GM19467 (cell line): ENCODE measurements at regions not wholly inside any gene's neighbourhood (a gene's known extent, or its start where the extent isn't known, plus 50 kb on each side); places are given as distances from the start of the nearest gene placed in this dataset.
"Not testable (repeated sequence)": the region's sequence is repeated elsewhere in the genome, so short reads cannot be mapped to it uniquely, and the experiment has no call there.

ENCODE experiments used
- ATAC-seq: cut with Tn5 transposase; IDR thresholded peaks from one replicate; pipeline ENCODE4 v1.9.1; 2021; ENCODE audit warnings: mild to moderate bottlenecking, moderate library complexity; ENCODE audit not compliant: unreplicated experiment

DNA sequence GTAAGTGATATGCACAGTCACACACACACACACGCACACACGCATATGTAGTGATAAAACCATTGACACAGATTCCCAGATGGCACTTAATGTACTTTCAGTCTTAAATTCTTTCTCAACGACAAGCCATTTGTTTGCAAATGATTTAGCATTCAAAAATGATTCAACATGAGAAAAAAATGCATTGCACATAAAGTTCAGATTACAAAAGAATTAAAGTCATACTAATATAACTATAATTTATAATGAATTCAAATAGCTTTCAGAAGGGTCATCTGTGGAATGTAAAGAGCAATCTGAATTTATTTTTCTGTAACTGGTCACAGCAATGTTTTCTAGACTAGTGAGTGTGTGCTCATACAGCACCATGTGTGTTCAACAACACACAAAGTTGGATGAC is 521.6 kb upstream of the ZNF337 start:
- no peak for ATAC-seq

GRCh38 chr20:26216025-26216424 is 519.4 kb upstream of the ZNF337 start:
- no peak for ATAC-seq

GRCh38 chr20:26214991-26215390 is 518.3 kb upstream of the ZNF337 start:
- no peak for ATAC-seq

- no peak for ATAC-seq
Measured at GRCh38 chr20:26209171-26209941, 512.7 kb upstream of the ZNF337 start.

GRCh38 chr20:26208296-26209091 is 511.8 kb upstream of the ZNF337 start:
- no peak for ATAC-seq

DNA sequence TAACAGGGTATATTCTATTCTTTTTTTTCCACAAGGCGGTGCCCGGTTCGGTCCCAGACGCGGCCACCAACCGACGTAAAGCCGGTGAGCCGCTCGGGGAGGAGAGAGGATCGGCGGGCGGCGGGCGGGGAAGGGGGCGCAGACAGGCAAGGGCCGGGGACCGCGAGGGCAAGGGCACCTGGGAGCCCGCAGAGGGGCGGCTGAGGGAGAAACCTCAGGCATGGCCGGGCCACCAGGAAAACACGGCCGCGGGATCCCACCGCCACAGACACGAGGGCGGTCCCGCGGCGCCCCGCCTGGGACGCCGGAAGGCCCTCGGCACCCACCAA is 511.3 kb upstream of the ZNF337 start:
- ATAC-seq = not testable (repeated sequence)

DNA sequence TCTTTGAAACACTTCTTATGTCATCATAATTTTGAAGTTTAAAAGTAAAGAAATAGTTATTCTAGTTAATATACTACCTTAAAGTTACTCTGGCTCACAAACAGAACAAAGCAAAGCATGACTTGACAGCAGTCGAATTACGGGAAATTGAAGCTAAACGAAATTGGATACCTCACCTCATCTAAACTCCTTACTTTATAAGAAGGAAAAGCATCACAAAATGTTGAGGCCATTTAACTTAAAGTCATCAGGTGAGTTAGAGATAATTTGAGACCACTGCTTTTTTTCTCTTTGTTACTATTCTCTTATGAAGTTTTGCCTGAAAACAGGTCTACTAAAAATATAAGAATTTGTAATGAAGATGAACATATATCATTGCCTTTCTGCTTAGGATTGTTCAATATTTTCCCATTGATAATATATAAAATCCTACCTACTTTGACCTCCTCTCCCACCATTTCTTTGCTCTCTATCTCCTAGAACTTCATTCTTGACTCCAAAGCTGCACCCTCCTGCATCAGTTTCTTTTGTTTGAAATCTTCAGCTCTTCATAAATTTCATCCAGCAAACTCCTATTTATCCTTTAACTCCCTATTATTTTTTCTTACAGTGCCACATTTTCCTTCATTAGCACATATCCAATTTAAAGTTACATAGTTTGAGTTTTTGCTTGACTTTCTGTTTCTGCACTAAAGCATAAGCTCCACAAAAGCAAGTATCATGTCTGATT is 510.7 kb upstream of the ZNF337 start:
- ATAC-seq = no peak

DNA sequence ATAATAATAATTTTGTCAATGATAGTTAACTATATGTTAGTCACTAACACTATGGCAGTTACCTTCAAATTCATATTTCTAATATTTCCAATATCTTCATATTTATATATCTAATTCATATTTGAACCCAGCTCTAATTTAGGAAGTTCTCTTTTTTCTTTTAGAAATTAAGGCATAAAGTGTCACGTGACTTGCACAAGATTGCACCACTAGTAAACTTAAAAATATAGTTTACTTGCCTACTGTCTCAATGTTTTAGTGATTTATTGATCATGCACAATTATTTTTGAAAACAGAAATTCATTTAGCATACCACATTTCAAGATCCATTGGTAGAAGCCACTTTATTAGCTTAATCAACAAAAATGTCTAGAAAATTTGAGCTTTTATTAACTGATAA is 508.7 kb upstream of the ZNF337 start:
- ATAC-seq = no peak

GRCh38 chr20:26201026-26201425 is 504.4 kb upstream of the ZNF337 start:
- not testable (repeated sequence) for ATAC-seq

DNA sequence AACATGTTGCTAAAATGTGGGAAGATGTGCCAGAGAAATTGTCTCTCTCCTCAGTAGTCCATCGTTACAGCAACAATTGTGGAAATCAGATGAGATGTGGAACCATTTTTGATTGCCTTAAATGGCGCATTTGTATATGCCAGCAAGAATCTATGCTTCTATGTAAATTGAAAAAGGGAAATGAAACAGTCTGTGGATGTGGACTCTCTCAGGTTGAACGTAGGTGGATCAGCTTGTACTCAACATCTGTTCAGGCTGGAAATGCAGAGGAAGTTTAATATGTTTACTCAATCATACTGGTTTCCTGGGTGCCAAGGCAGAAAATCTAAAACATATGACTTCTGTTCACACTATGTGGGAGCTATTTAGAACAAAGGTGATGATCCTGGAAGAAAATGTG is 490.7 kb upstream of the ZNF337 start:
- ATAC-seq = not testable (repeated sequence)

GRCh38 chr20:26183720-26184119 is 487.1 kb upstream of the ZNF337 start:
- not testable (repeated sequence) for ATAC-seq

DNA sequence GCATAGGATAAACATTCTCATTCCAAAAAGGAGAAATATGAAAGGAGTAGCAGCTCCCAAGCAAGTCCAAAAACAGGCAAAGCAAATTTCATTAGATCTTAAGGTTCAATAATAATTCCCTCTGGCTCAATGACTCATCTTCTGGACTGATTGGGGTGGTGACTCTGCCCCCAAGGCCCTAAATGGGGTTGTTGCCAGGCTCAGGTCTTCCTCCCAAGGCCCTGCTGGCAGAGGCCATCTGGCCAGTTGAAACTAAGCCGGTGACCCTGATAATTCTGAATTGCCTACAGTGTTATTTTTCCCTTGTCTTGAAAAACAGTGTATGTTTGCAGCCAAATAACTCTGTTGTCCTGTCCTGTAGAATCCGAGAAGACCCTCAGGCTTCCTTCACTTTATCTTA is 484.7 kb upstream of the ZNF337 start:
- ATAC-seq = not testable (repeated sequence)

DNA sequence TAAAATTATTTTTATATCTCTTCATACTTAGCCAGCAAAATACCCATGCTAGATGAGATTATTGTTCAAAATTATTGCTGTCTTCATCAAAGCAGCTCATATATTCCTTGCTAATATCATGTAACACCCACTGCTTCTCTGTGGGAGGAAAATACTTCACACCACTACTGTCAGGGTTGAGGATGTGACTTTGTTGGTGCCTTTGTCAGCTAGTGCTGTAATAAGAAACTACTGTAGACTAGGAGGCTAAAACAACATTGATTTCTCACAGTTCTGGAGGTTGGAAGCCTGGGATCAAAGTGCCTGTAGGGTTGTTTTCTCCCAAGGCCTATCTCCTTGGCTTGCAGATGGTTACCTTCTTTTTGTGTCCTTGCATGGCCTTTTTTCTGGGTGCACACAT is 475.2 kb upstream of the ZNF337 start:
- not testable (repeated sequence) for ATAC-seq

DNA sequence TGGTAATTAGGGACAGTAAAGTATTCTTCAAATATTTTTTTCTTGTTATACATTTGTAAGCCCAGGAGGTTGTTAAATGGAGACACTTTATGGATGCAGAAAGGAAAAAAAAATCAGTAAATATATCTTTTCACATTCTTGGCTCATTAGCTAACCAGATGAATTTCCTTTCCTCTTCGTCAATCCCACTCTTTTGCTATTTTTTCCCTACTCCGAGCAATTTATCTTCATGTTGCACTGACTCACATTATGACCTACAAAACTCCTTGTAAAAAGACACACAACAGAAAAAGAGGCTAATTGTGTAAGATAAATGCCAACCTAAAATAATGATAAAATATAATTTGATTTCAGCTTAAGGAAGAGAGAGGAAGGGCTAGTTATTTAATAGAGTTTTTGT is 472.9 kb upstream of the ZNF337 start:
- no peak for ATAC-seq

GRCh38 chr20:26167499-26167898 is 470.8 kb upstream of the ZNF337 start:
- no peak for ATAC-seq

DNA sequence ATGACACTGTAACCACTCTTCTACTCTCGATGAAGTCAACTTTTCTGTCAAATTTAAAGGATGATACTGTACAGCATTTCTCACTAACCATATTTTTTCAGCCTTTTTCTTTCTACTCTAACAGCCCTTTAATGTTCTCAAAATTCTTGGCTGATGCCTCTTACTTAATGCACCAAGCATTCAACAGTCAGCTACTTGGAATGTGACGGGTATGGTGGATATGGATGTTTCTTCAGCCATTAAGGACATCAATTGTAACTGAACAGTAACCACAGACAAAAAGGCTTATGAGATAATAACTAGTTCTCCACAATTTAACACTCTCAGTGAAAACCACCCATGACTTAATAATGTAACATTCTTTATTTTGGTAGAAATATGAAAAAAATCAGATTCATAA is 467.2 kb upstream of the ZNF337 start:
- no peak for ATAC-seq

DNA sequence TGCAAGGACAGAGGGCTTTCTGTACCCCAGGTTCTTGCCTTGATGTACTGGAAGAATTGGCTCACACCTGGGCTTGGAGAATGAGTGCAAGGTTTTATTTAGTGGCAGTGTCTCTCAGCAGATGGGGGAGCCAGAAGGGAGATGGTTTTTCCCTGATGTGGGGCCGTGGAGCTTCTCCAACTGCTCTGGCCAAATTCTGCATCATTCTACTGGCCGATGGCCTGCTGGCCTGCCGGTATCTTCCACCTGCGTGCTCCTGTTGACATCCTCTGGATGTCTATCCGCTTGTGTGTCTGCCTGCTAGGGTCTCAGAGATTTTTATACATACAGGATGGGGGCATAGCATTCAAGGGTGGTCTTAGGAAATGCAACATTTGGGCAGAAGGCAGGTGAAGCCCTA is 466.5 kb upstream of the ZNF337 start:
- ATAC-seq = not testable (repeated sequence)

- not testable (repeated sequence) for ATAC-seq
Measured at GRCh38 chr20:26161741-26162140, 465.1 kb upstream of the ZNF337 start.

GRCh38 chr20:26160916-26161315 is 464.3 kb upstream of the ZNF337 start:
- not testable (repeated sequence) for ATAC-seq

DNA sequence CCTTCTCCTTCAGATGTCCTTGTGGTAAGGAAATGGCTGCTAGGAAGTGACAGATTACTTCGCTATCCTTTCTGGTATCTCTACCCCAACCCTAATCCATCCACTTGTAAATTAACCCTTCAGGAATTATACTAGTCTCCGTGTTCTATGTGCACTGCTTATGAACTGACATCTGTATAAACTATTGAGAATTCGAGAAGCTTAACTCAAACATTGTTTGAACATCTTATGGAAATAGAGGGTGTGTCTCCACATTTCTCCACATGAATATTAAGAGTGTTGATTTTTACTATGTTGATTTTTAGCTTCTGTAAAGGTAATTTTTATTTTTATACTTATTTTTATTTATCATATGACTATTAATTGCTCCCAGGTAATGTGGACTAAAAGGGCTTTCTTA is 457.6 kb upstream of the ZNF337 start:
- ATAC-seq = no peak

GRCh38 chr20:26135325-26136110 is 438.9 kb upstream of the ZNF337 start:
- ATAC-seq = no peak
